AG04449 (cell line): ENCODE measurements at regions not wholly inside any gene's neighbourhood (a gene's known extent, or its start where the extent isn't known, plus 50 kb on each side); places are given as distances from the start of the nearest gene placed in this dataset.
A peak's percentile ranks its signal among the peaks of the same experiment; 100 is the strongest.

Experiments
- CTCF ChIA-PET: fragments of 350-600 bp; formaldehyde crosslinking; extraction: SDS; loops from one replicate; lab custom pipeline; 2021; ENCODE audit warnings: antibody characterized with exemption; lab: Yijun Ruan, JAX
- POLR2A ChIA-PET: fragments of 400-600, 350-600 bp; formaldehyde crosslinking; extraction: SDS; loops from one replicate; lab custom pipeline; 2020; ENCODE audit warnings: antibody characterized with exemption, inconsistent platforms; lab: Yijun Ruan, JAX
- DNase-seq: peaks from one replicate; pipeline ENCODE4 v3.0.0-alpha.2; 2010; ENCODE audit warnings: low read depth, low spot score
- H3K4me3 ChIP-seq: 2 replicates; pipeline ENCODE4 v1.5.1; 2011; ENCODE audit warnings: low read depth, mild to moderate bottlenecking, control low read depth, low read length
- TF ChIP-seq, protein P1 (sequence below): IDR thresholded peaks from one replicate; pipeline ENCODE4 v1.5.1; 2011; ENCODE audit warnings: mild to moderate bottlenecking, moderate library complexity, low read length, control low read depth, inconsistent platforms; ENCODE audit not compliant: insufficient read depth; ENCODE audit errors: missing control alignments

DNA sequence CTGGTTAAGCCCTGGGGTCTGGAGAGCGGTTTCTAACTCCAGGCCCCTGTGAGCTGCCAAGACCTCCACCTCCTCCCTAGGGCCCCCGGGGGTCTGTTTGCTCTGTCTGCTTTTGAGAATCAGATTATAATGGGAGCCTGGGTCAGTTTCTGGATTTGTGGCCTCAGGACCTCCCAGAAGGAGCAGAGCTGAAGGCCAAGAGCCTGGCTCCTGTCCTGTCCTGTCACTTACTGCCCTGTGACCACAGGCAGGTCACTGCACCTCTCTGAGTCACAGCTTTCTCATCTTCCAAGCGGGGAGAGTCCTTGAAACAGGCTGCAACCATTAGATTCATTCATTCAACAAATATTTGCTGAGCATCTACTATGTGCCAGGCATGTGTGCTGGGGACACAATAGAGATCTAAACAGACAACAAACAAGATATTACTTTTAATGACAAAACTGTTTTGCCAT, 87.3 kb upstream of the FGF3 start:
- H3K4me3 ChIP-seq: no peak overlapping the region
- no peak for DNase-seq
- ChIA-PET POLR2A (no interaction called here), CTCF (interaction anchor here (1.4 to 12.0 kb wide), 2 partner anchors 11 to 294 kb away, joined by 3 to 200 read pairs; partner anchors contain the start of gene FADD)
- TF ChIP-seq, protein P1, sequence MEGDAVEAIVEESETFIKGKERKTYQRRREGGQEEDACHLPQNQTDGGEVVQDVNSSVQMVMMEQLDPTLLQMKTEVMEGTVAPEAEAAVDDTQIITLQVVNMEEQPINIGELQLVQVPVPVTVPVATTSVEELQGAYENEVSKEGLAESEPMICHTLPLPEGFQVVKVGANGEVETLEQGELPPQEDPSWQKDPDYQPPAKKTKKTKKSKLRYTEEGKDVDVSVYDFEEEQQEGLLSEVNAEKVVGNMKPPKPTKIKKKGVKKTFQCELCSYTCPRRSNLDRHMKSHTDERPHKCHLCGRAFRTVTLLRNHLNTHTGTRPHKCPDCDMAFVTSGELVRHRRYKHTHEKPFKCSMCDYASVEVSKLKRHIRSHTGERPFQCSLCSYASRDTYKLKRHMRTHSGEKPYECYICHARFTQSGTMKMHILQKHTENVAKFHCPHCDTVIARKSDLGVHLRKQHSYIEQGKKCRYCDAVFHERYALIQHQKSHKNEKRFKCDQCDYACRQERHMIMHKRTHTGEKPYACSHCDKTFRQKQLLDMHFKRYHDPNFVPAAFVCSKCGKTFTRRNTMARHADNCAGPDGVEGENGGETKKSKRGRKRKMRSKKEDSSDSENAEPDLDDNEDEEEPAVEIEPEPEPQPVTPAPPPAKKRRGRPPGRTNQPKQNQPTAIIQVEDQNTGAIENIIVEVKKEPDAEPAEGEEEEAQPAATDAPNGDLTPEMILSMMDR: no peak

DNA sequence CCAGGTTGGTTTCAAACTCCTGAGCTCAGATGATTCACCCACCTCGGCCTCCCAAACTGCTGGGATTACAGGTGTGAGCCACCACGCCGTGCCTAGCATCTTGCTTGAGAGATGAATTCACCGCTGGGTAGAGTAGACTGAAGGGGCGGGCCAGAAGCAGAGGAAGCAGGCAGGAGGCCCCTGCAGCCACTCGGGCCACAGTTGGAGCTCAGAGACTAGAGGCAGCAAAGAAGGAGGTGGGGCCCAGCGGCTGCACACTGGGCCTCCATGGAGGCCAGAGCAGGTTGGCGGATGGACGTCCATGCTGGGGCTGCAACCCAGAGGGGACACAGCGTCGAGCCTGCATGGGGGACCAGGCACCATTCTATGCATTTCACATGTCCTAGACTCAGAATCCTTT, 88.4 kb upstream of the FGF3 start:
- CTCF ChIA-PET: interaction anchor here (1.0 to 12.0 kb wide), 7 partner anchors 10 to 293 kb away, joined by 3 to 200 read pairs (median 5); partner anchors contain the start of gene FADD
- POLR2A ChIA-PET: no interaction called here
- TF ChIP-seq, protein P1: no peak
- H3K4me3 ChIP-seq: no peak overlapping the region
- DNase-seq: no peak

DNA sequence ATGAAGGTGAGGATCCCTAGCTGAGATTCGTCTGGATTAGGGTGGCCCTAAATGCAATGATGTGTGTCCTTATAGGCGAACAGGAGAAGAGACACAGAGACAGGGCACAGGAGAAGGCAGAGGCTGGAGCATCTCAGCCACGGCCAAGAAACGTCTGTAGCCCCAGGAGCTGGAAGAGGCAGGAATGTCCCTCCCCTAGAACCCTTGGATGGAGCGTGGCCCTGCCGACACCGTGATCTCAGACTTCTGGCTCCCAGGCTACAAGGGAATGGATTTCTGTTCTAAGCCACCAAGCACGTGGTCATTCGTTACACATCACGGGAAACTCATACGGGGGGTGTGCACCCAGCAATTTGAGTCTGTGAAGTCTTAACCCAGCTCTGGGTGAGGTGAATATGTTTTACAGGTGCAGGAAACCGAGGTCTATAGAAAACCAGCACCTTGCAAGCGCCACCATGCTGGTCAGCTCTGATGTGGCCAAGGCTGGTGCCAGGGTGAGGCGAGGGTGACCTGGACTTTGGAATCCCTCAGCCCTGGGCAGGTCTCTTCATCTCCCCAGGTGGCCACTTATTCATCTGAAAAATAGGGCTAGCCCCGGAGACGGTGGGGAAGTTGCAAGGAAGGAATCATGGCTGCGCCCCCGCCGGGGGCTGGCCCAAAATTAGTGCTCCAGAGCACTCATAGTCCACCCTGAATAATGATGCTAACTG, 89.5 kb upstream of the FGF3 start:
- TF ChIP-seq, protein P1: no peak
- ChIA-PET CTCF (interaction anchor here (1.2 to 12.0 kb wide), 14 partner anchors 7 to 292 kb away, joined by 3 to 200 read pairs (median 7); partner anchors contain the start of gene FADD), POLR2A (no interaction called here)
- no peak overlapping the region for H3K4me3 ChIP-seq
- DNase-seq: no peak

DNA sequence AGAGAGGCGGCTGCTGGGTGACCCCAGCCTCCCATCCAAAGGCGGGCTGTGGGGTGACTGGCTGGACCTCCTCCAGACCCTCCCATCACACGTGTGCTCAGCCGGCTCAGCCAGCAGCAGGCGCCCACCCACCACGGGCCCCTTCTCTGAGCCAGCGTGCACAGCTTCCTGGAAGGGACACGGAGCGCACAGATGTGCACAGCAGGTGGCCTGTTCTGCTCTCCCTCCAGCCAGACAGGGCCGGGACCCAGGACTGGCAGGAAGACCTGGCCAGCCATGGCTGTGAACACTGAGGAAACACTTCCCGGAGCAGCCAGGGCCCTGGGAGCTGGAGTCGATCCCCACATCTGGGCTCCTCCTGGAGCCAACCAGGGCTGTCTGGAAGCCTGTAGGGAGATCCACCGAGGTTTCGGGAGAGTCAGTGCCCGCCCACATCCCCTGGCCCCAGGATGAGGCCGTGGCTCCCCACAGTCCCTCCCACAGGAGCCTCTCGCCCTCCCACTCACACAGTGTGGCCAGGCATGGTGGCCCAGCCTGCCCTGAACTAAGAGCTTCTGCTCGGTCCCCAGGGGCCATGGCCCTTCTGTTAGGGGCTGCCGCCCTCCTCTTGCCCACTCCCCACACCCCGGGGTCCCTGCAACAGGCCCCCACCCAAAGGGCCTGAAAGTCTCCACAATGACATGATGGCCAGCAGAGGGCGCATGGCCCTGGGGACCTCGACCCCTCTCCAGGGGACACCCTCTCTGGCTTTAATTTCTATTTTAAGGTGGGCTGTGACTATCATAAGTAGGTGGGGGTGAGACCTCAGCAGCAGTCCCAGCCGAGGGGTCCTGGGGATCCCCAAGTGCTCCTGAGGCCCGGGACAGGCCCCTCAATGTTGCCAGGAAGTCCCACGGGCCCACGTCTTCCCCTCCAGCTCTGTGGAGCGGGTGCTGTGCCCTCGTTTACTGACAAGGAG, 90.6 kb upstream of the FGF3 start:
- POLR2A ChIA-PET: no interaction called here
- CTCF ChIA-PET: interaction anchor here (0.5 to 12.0 kb wide), 23 partner anchors 8 to 297 kb away, joined by 3 to 200 read pairs (median 6); partner anchors contain the start of gene FADD
- no peak for DNase-seq
- TF ChIP-seq, protein P1: peak; percentile 57
- H3K4me3 ChIP-seq: no peak overlapping the region

GRCh38 chr11:69910519-69911309, 91.5 kb upstream of the FGF3 start:
- ChIA-PET POLR2A (no interaction called here), CTCF (interaction anchor here (0.8 to 12.0 kb wide), 20 partner anchors 8 to 296 kb away, joined by 3 to 200 read pairs (median 6); partner anchors contain the start of gene FADD)
- H3K4me3 ChIP-seq: no peak overlapping the region
- TF ChIP-seq, protein P1: no peak
- DNase-seq: no peak
